AG09309 (cell line): ENCODE measurements at regions not wholly inside any gene's neighbourhood (a gene's known extent, or its start where the extent isn't known, plus 50 kb on each side); places are given as distances from the start of the nearest gene placed in this dataset.

ENCODE experiments used
- DNase-seq: peaks from one replicate; pipeline ENCODE4 v3.0.0-alpha.2; 2010; ENCODE audit warnings: low read depth
- H3K4me3 ChIP-seq: 2 replicates; pipeline ENCODE4 v1.5.1; 2011; ENCODE audit warnings: mild to moderate bottlenecking, low read depth, low read length, moderate library complexity; ENCODE audit not compliant: control insufficient read depth
- CTCF ChIP-seq: IDR thresholded peaks from 2 replicates; pipeline ENCODE4 v1.5.1; 2011; ENCODE audit warnings: mild to moderate bottlenecking, low read depth, low read length, inconsistent platforms; ENCODE audit not compliant: insufficient read depth, control insufficient read depth; ENCODE audit errors: missing control alignments

- no peak for DNase-seq
- TF ChIP-seq CTCF: no peak
- H3K4me3 ChIP-seq: no peak overlapping the region
Observed at GRCh38 chr4:187516224-187516623, 479.3 kb upstream of the ZFP42 start.

- peak; percentile 16 for DNase-seq
- no peak for TF ChIP-seq CTCF
- H3K4me3 ChIP-seq: no peak overlapping the region
Observed at GRCh38 chr4:187541666-187542065, 453.9 kb upstream of the ZFP42 start.

- no peak for TF ChIP-seq CTCF
- H3K4me3 ChIP-seq: no peak overlapping the region
- no peak for DNase-seq
Observed at GRCh38 chr4:187544461-187545053, 451.0 kb upstream of the ZFP42 start.

- H3K4me3 ChIP-seq: no peak overlapping the region
- no peak for DNase-seq
- TF ChIP-seq CTCF: no peak
Observed at GRCh38 chr4:187547316-187547715, 448.3 kb upstream of the ZFP42 start.

- no peak overlapping the region for H3K4me3 ChIP-seq
- no peak for TF ChIP-seq CTCF
- DNase-seq: no peak
Observed at GRCh38 chr4:187550256-187550950, 445.2 kb upstream of the ZFP42 start.

GRCh38 chr4:187552781-187553180 is 442.8 kb upstream of the ZFP42 start:
- no peak overlapping the region for H3K4me3 ChIP-seq
- TF ChIP-seq CTCF: no peak
- no peak for DNase-seq

GRCh38 chr4:187555174-187555573 is 440.4 kb upstream of the ZFP42 start:
- no peak overlapping the region for H3K4me3 ChIP-seq
- no peak for DNase-seq
- no peak for TF ChIP-seq CTCF
